Calu3 (cell line): ENCODE measurements at regions not wholly inside any gene's neighbourhood (a gene's known extent, or its start where the extent isn't known, plus 50 kb on each side); places are given as distances from the start of the nearest gene placed in this dataset.

Experiments
- BruUV-seq: library from RNA; stranded (reverse); fragments of 400-500 nt; replicated peaks from 2 replicates; lab custom pipeline; 2021; lab: Mats Ljungman, UMichigan
- CTCF ChIA-PET: fragments of 300-600 bp; sonication (Branson Sonifier 250); formaldehyde crosslinking; loops from one replicate; lab custom pipeline; 2022; ENCODE audit warnings: antibody characterized with exemption; lab: Charles Lee
- DNase-seq: peaks from one replicate; pipeline ENCODE4 v3.0.0; 2022
- H3K27ac Mint-ChIP-seq: one replicate; pipeline ENCODE4 v1.8.0; 2022; ENCODE audit warnings: mixed read lengths; ENCODE audit not compliant: unreplicated experiment
- H3K27me3 Mint-ChIP-seq: one replicate; pipeline ENCODE4 v1.8.0; 2022; ENCODE audit warnings: mixed read lengths; ENCODE audit not compliant: unreplicated experiment
- H3K36me3 Mint-ChIP-seq: one replicate; pipeline ENCODE4 v1.8.0; 2022; ENCODE audit warnings: mild to moderate bottlenecking, moderate library complexity, mixed read lengths; ENCODE audit not compliant: insufficient read depth, unreplicated experiment
- H3K4me1 Mint-ChIP-seq: one replicate; pipeline ENCODE4 v1.8.0; 2022; ENCODE audit warnings: mild to moderate bottlenecking, low read depth, mixed read lengths; ENCODE audit not compliant: unreplicated experiment
- H3K4me3 Mint-ChIP-seq: one replicate; pipeline ENCODE4 v1.8.0; 2022; ENCODE audit warnings: mild to moderate bottlenecking, low read depth, moderate library complexity, mixed read lengths; ENCODE audit not compliant: unreplicated experiment
- H3K9me3 Mint-ChIP-seq: one replicate; pipeline ENCODE4 v1.8.0; 2022; ENCODE audit warnings: low read depth, mixed read lengths; ENCODE audit not compliant: unreplicated experiment
- CTCF ChIP-seq: fragments of 200-600 bp; IDR thresholded peaks from one replicate; pipeline ENCODE4 v1.8.0; 2022; ENCODE audit warnings: antibody characterized with exemption; ENCODE audit not compliant: unreplicated experiment
- intact Hi-C: fragments of 100-400 bp; cut with micrococcal nuclease; formaldehyde crosslinking; loops from one replicate; pipeline ENCODE4 v1.10.0; 2022; ENCODE audit not compliant: unreplicated experiment

DNA sequence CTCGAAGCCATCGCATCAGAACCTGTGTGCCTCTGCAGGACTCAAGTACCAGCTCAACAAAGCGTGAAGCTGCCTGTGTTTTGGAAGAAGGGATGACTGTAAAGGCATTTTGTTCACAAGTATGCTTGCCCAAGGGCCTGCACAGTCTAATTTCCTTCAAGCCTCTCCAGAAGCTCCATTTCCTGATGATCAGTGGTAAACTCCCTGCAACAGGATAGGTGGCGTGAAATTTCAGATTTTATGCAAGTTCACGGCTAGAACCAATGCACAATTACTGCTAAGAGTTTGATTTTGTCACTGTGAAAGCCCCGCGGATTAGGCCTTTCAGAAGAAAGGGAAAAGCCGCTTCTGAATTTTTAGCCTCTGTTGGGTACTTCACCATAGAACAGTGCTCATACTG is 89.2 kb upstream of the TAPT1 start:
- DNase-seq: no peak
- H3K4me1 Mint-ChIP-seq: no peaks in the 10 kb centered on the region
- no peak for TF ChIP-seq CTCF
- no peaks in the 10 kb centered on the region for H3K9me3 Mint-ChIP-seq
- no peak overlapping the region for H3K27ac Mint-ChIP-seq
- peaks cover 20% of the 10 kb centered on the region for H3K27me3 Mint-ChIP-seq
- intact Hi-C loops: no loop called here
- BruUV-seq: no TSS peak
- no peak overlapping the region for H3K4me3 Mint-ChIP-seq
- CTCF ChIA-PET: no interaction called here
- H3K36me3 Mint-ChIP-seq: no peaks in the 10 kb centered on the region

DNA sequence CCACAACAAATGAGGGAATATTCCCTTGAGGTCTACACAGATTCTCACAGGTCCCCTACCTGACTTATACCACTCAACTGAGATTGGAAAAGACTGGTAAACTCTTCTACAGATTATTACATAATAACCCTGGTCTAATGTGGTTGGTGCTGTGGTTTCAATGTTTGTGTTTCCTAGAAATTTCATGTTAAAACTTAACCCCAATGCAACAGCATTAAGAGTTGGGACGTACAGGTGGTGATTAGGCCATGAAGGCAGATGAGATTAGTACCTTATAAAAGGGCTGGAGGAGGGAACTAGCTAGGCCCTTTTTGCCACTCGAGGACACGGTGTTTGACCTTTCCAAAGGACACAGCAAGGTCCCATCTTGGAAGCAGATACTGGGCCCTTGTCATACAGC is 84.3 kb upstream of the TAPT1 start:
- Mint-ChIP-seq H3K36me3 (no peaks in the 10 kb centered on the region), H3K4me3 (no peak overlapping the region), H3K9me3 (no peaks in the 10 kb centered on the region), H3K4me1 (no peaks in the 10 kb centered on the region), H3K27ac (no peak overlapping the region), H3K27me3 (peaks cover 40% of the 10 kb centered on the region)
- intact Hi-C loops: no loop called here
- DNase-seq: no peak
- TF ChIP-seq CTCF: no peak
- no TSS peak for BruUV-seq
- CTCF ChIA-PET: no interaction called here

- no TSS peak for BruUV-seq
- no peak for TF ChIP-seq CTCF
- no peak for DNase-seq
Observed at GRCh38 chr4:16302648-16303047, 76.4 kb upstream of the TAPT1 start.

GRCh38 chr4:16297003-16297402 is 70.7 kb upstream of the TAPT1 start:
- Mint-ChIP-seq H3K4me1 (no peaks in the 10 kb centered on the region), H3K27ac (no peak overlapping the region), H3K4me3 (no peak overlapping the region), H3K36me3 (no peaks in the 10 kb centered on the region), H3K9me3 (no peaks in the 10 kb centered on the region), H3K27me3 (no peaks in the 10 kb centered on the region)
- no peak for DNase-seq
- CTCF ChIA-PET: no interaction called here
- no peak for TF ChIP-seq CTCF
- intact Hi-C loops: loop anchor here (5.0 to 10.0 kb wide), 2 partner anchors 618 to 1025 kb away; no protein-coding TSS in a partner anchor
- no TSS peak for BruUV-seq

More at GRCh38 chr4:16302648-16303047, 76.4 kb upstream of the TAPT1 start:
- H3K27ac Mint-ChIP-seq: no peak overlapping the region
- H3K4me1 Mint-ChIP-seq: no peaks in the 10 kb centered on the region
- no peaks in the 10 kb centered on the region for H3K9me3 Mint-ChIP-seq
- CTCF ChIA-PET: no interaction called here
- H3K27me3 Mint-ChIP-seq: peaks cover 3% of the 10 kb centered on the region
- intact Hi-C loops: no loop called here
- H3K4me3 Mint-ChIP-seq: no peak overlapping the region
- H3K36me3 Mint-ChIP-seq: no peaks in the 10 kb centered on the region
